Chondrocyte (in vitro differentiated cells): ENCODE measurements at regions not wholly inside any gene's neighbourhood (a gene's known extent, or its start where the extent isn't known, plus 50 kb on each side); places are given as distances from the start of the nearest gene placed in this dataset.
"Not testable (repeated sequence)": the region's sequence is repeated elsewhere in the genome, so short reads cannot be mapped to it uniquely, and the experiment has no call there.

Experiments
- DNase-seq: peaks from one replicate; pipeline ENCODE4 v3.0.0; 2021; ENCODE audit warnings: mixed read lengths, low spot score
- H3K27ac Mint-ChIP-seq: one replicate; pipeline ENCODE4 v1.8.0; 2021; ENCODE audit warnings: mild to moderate bottlenecking, moderate library complexity, mixed read lengths; ENCODE audit not compliant: unreplicated experiment
- H3K27me3 Mint-ChIP-seq: 2 replicates; pipeline ENCODE4 v1.8.0; 2021; ENCODE audit warnings: low read depth, mixed read lengths
- H3K36me3 Mint-ChIP-seq: 2 replicates; pipeline ENCODE4 v1.8.0; 2021; ENCODE audit warnings: low read depth, mixed read lengths
- H3K4me1 Mint-ChIP-seq: 2 replicates; pipeline ENCODE4 v1.8.0; 2021; ENCODE audit warnings: low read depth, mild to moderate bottlenecking, mixed read lengths
- H3K4me3 Mint-ChIP-seq: one replicate; pipeline ENCODE4 v1.8.0; 2021; ENCODE audit warnings: mild to moderate bottlenecking, moderate library complexity, mixed read lengths; ENCODE audit not compliant: unreplicated experiment
- H3K9me3 Mint-ChIP-seq: 2 replicates; pipeline ENCODE4 v1.8.0; 2021; ENCODE audit warnings: low read depth, mixed read lengths
- TF ChIP-seq, protein P1 (sequence below): fragments of 200-600 bp; sonication (generic); IDR thresholded peaks from 2 replicates; pipeline ENCODE4 v1.5.0; 2021; ENCODE audit warnings: antibody characterized with exemption, mild to moderate bottlenecking, moderate library complexity

DNA sequence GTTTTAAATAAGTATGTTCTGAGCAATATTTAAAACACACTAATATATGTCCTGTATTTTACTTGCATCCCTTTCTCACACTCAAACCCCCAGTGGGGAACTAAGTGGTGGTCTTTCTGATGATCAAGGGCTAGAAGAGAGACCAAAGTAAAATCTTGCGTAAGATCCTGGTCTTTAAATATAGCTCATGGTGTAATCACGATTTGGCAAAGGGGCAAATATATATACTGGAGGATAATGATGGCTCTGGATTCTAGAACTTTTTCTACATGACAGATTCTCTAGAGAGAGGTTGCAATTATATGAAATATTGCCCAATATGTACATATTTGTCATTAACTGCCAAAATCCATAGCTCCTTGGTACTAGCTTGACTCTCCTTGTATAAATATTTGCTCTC, 438.3 kb downstream of the NXPH1 start:
- H3K27ac Mint-ChIP-seq, result no peak overlapping the region
- H3K4me1 Mint-ChIP-seq, result no peaks in the 10 kb centered on the region
- H3K4me3 Mint-ChIP-seq, result no peak overlapping the region
- H3K9me3 Mint-ChIP-seq, result no peaks in the 10 kb centered on the region
- H3K36me3 Mint-ChIP-seq, result no peaks in the 10 kb centered on the region
- no peaks in the 10 kb centered on the region for H3K27me3 Mint-ChIP-seq
- DNase-seq, result no peak
- TF ChIP-seq, protein P1, sequence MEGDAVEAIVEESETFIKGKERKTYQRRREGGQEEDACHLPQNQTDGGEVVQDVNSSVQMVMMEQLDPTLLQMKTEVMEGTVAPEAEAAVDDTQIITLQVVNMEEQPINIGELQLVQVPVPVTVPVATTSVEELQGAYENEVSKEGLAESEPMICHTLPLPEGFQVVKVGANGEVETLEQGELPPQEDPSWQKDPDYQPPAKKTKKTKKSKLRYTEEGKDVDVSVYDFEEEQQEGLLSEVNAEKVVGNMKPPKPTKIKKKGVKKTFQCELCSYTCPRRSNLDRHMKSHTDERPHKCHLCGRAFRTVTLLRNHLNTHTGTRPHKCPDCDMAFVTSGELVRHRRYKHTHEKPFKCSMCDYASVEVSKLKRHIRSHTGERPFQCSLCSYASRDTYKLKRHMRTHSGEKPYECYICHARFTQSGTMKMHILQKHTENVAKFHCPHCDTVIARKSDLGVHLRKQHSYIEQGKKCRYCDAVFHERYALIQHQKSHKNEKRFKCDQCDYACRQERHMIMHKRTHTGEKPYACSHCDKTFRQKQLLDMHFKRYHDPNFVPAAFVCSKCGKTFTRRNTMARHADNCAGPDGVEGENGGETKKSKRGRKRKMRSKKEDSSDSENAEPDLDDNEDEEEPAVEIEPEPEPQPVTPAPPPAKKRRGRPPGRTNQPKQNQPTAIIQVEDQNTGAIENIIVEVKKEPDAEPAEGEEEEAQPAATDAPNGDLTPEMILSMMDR, result no peak

DNA sequence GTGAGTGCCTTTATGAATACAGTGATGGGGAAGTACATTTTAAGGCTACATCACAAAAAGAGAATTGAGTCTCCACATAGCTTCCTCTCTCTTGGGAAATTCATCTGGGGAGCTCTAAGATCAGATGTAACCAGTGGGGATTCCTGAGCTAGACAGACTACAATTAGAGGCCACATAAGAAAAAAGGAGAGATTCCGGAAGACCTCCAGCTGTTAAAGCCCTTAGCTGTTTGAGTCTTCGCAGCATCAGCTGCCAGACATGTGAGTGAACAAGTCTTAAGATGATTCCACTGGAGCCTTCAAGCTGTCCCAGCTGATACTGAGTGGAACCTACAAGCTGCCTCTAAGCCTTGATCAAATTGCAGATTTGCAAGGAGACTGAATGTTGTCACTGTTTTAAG, 448.5 kb downstream of the NXPH1 start:
- no peak overlapping the region for H3K4me3 Mint-ChIP-seq
- H3K9me3 Mint-ChIP-seq, result no peaks in the 10 kb centered on the region
- no peaks in the 10 kb centered on the region for H3K27me3 Mint-ChIP-seq
- no peaks in the 10 kb centered on the region for H3K4me1 Mint-ChIP-seq
- TF ChIP-seq, protein P1, result no peak
- H3K36me3 Mint-ChIP-seq, result no peaks in the 10 kb centered on the region
- no peak overlapping the region for H3K27ac Mint-ChIP-seq
- no peak for DNase-seq

DNA sequence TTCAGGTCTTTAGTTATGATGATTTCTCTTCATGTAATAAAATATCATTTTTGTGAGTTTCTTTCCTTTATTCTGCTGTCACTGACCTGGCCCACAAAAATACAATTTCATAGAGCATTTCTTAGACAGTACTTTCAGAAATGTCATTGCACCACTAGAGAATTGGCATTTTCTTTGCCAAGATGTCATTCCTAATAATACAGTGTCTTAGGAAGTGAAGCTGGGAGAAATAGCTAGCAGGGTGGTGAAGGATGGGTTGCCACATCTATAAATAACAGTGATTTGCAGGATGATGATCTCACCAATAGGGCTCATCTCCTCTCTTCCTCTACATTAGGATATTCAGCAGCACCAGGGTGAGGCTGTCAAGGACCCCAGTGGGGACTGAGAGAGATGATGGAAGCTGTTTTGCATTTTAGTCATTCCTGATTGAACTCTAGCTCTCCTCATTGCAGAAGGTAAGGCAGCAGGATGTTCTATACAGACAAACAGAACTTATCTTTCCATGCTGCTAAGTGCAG, 452.1 kb downstream of the NXPH1 start:
- peaks cover 6% of the 10 kb centered on the region for H3K9me3 Mint-ChIP-seq
- H3K4me1 Mint-ChIP-seq, result no peaks in the 10 kb centered on the region
- no peaks in the 10 kb centered on the region for H3K27me3 Mint-ChIP-seq
- no peak overlapping the region for H3K4me3 Mint-ChIP-seq
- no peak overlapping the region for H3K27ac Mint-ChIP-seq
- DNase-seq, result no peak
- no peaks in the 10 kb centered on the region for H3K36me3 Mint-ChIP-seq
- TF ChIP-seq, protein P1, result no peak

DNA sequence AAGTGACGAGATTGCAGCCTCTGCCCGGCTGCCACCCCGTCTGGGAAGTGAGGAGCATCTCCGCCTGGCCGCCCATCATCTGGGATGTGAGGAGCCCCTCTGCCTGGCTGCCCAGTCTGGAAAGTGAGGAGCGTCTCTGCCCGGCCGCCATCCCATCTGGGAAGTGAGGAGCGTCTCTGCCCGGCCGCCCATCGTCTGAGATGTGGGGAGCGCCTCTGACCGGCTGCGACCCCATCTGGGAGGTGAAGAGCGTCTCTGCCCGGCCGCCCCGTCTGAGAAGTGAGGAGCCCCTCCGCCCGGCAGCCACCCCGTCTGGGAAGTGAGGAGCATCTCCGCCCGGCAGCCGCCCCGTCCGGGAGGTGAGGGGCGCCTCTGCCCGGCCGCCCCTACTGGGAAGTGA, 456.9 kb downstream of the NXPH1 start:
- not testable (repeated sequence) for H3K36me3 Mint-ChIP-seq, H3K27ac Mint-ChIP-seq, H3K4me3 Mint-ChIP-seq, H3K9me3 Mint-ChIP-seq, H3K27me3 Mint-ChIP-seq, DNase-seq, H3K4me1 Mint-ChIP-seq

DNA sequence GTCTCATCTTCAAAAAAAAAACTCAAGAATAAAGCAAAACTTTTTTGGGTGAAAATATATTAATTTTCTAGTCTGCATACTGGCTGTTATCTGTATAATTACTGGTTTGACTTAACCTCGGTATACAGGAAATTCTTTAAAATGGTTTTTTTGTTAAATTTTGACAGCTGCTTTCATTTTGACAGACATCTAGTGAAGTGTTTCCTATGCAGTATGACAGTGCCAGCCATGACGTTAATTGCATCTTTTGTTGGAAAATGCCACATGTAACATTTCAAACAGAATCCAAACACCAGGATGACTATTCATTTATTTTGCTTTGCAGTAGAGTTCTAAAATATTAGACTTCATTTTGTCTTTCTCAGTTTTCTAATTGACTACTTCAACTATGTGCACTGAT, 460.4 kb downstream of the NXPH1 start:
- TF ChIP-seq, protein P1, result no peak

DNA sequence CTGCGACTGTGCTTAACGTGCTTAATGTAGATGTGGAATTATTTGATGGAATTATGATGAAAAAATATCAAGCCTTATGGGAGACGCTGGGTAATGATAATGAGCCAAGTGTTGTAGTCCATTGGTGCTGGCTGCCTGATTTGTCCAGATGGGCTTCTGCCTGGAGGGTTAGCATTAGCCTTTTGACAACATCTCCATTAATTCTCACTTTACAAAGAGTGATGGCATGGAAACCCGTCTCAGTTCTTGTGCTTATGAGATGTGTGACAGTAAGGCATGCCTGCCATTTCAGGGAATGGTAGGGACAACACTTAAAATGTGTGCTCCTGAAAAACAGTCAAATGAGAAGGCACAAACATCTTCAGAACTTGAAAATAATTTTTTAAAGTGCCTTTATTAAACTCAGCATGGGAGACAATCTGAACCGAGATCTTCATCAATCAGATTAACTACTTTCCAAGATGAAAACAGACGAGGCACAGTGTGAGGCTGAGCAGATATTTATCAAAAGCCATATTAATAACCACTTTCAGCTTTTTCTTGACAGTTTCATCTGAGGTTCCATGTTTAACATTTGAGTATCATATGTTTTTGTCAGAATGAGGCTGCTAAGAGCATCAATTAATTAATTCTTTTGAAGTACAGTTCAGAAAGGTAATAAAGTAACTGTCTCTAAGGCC, 473.1 kb downstream of the NXPH1 start:
- Mint-ChIP-seq H3K9me3 (no peaks in the 10 kb centered on the region), H3K4me3 (no peak overlapping the region), H3K4me1 (no peaks in the 10 kb centered on the region), H3K27me3 (no peaks in the 10 kb centered on the region), H3K27ac (no peak overlapping the region), H3K36me3 (no peaks in the 10 kb centered on the region)
- TF ChIP-seq, protein P1, result no peak
- DNase-seq, result no peak

More for the DNA sequence above, 460.4 kb downstream of the NXPH1 start:
- no peaks in the 10 kb centered on the region for H3K27me3 Mint-ChIP-seq
- DNase-seq, result no peak
- H3K36me3 Mint-ChIP-seq, result no peaks in the 10 kb centered on the region
- H3K9me3 Mint-ChIP-seq, result peaks cover 10% of the 10 kb centered on the region
- H3K4me3 Mint-ChIP-seq, result no peak overlapping the region
- no peak overlapping the region for H3K27ac Mint-ChIP-seq
- H3K4me1 Mint-ChIP-seq, result no peaks in the 10 kb centered on the region
